Prostate gland (tissue), 2 donors: ENCODE measurements at regions not wholly inside any gene's neighbourhood (a gene's known extent, or its start where the extent isn't known, plus 50 kb on each side); places are given as distances from the start of the nearest gene placed in this dataset.

Experiments
- DNase-seq: peaks from one replicate; pipeline ENCODE4 v3.0.0-alpha.2; 2019; ENCODE audit warnings: low spot score
- H3K27ac ChIP-seq, 2 donors: fragments of 200-600 bp; sonication (generic); 2 replicates each; pipeline ENCODE4 v1.5.1; 2017 to 2019
- H3K27me3 ChIP-seq: fragments of 200-600 bp; sonication (generic); replicated peaks from 2 replicates; pipeline ENCODE4 v1.5.1; 2019; ENCODE audit not compliant: insufficient read depth
- H3K36me3 ChIP-seq, 2 donors: fragments of 200-600 bp; sonication (generic); 1 replicate in 1 of 2; 2 replicates in 1 of 2; pipeline versions ENCODE4 v1.5.1 to v1.8.1; 2017 to 2019
- H3K4me1 ChIP-seq: fragments of 200-600 bp; sonication (generic); replicated peaks from 2 replicates; pipeline ENCODE4 v1.5.1; 2019
- H3K4me3 ChIP-seq, 2 donors: fragments of 200-600 bp; sonication (generic); 2 replicates each; pipeline ENCODE4 v1.5.1; 2017 to 2019
- H3K9me3 ChIP-seq: fragments of 200-600 bp; sonication (generic); 2 replicates; pipeline ENCODE4 v1.5.1; 2017
- CTCF ChIP-seq, 4 experiments: fragments of 200-600 bp in 2 of 4; fragments of 450-650 bp in 2 of 4; sonication (generic) in 2 of 4; IDR thresholded peaks; 1 replicate in 3 of 4; 2 replicates in 1 of 4; pipeline ENCODE4 v1.5.1; 2016 to 2019; ENCODE audit warnings: antibody characterized with exemption in 4 of 4, mild to moderate bottlenecking in 2 of 4, moderate library complexity in 2 of 4
- POLR2A ChIP-seq: fragments of 450-650 bp; IDR thresholded peaks from one replicate; pipeline ENCODE4 v1.6.1; 2016; ENCODE audit warnings: antibody characterized with exemption, mild to moderate bottlenecking
- POLR2AphosphoS5 ChIP-seq: sonication (generic); formaldehyde crosslinking; IDR thresholded peaks from one replicate; pipeline ENCODE4 v1.6.1; 2017; ENCODE audit warnings: antibody characterized with exemption
- WGBS: methylation state at CpG from one replicate; pipeline ENCODE4 v1.1.5; 2018; 5-methylcytosine and 5-hydroxymethylcytosine counted together
- intact Hi-C: fragments of 100-400 bp; cut with DNase I; formaldehyde crosslinking; loops from one replicate; pipeline ENCODE4 v1.14.2; 2022

DNA sequence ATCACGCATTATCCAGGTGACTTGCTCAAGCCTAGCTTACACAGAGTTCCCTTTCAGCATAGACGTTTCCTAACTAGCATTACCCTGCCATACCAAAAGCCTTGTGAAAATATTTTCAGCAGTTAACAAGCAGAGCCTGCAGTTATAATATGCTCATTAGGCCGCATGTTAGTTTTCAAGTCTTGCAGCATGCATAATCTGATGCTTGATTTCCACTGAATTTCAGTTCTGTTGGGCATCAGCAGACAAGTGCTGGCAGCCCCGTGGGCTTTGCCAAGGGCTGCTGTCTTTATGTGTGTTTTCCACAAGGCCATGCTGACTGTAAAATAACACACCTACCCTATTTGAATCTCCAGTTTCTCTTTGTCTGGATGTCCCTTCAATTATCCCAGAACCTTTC, 491.0 kb upstream of the WWC1 start:
- intact Hi-C loops, result no loop called here
- H3K4me3 ChIP-seq, result no peak overlapping the region
- no peak for DNase-seq
- no peaks in the 10 kb centered on the region for H3K27me3 ChIP-seq
- TF ChIP-seq CTCF (IDR thresholded peaks at IDR 0.05) (no peak), POLR2A (no peak), POLR2AphosphoS5 (no peak)
- H3K9me3 ChIP-seq, result no peaks in the 10 kb centered on the region
- 51% methylated on average over 4 of the region's 4 CpGs for WGBS
- H3K36me3 ChIP-seq, result no peaks in the 10 kb centered on the region
- no peaks in the 10 kb centered on the region for H3K4me1 ChIP-seq
- H3K27ac ChIP-seq, result no peak overlapping the region

DNA sequence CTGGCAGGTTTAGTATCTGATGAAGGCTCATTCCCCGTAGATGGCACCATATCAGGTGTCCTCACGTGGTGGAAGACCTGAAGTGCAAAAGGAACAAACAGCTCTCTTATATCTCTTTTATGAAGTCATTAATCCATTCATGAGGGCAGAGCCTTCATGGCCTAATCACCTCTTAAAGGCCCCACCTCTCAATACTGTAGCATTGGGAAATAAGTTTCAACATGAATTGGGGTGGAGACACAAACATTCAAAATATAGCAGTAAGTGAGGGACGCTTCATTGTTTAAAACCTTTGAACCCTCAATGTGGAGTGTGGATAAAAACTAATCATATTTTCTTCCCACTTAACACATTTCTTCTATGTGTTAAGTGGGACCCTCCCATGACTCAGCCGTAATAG, 489.4 kb upstream of the WWC1 start:
- Histone ChIP-seq H3K4me3 (no peak overlapping the region), H3K9me3 (no peaks in the 10 kb centered on the region), H3K4me1 (no peaks in the 10 kb centered on the region), H3K36me3 (no peaks in the 10 kb centered on the region), H3K27ac (no peak overlapping the region), H3K27me3 (no peaks in the 10 kb centered on the region)
- DNase-seq, result no peak
- intact Hi-C loops, result no loop called here
- 86% methylated on average over 4 of the region's 4 CpGs for WGBS
- TF ChIP-seq POLR2AphosphoS5, result no peak
- no peak for TF ChIP-seq CTCF (IDR thresholded peaks at IDR 0.05)
- no peak for TF ChIP-seq POLR2A

GRCh38 chr5:167802755-167803431, 488.6 kb upstream of the WWC1 start:
- H3K27ac ChIP-seq, result no peak overlapping the region
- H3K36me3 ChIP-seq, result no peaks in the 10 kb centered on the region
- DNase-seq, result no peak
- TF ChIP-seq CTCF (IDR thresholded peaks at IDR 0.05), result no peak
- no peak for TF ChIP-seq POLR2A
- no peak for TF ChIP-seq POLR2AphosphoS5
- no peaks in the 10 kb centered on the region for H3K9me3 ChIP-seq
- H3K4me3 ChIP-seq, result no peak overlapping the region
- intact Hi-C loops, result no loop called here
- no peaks in the 10 kb centered on the region for H3K27me3 ChIP-seq
- no peaks in the 10 kb centered on the region for H3K4me1 ChIP-seq
- 60% methylated on average over 2 of the region's 2 CpGs for WGBS

DNA sequence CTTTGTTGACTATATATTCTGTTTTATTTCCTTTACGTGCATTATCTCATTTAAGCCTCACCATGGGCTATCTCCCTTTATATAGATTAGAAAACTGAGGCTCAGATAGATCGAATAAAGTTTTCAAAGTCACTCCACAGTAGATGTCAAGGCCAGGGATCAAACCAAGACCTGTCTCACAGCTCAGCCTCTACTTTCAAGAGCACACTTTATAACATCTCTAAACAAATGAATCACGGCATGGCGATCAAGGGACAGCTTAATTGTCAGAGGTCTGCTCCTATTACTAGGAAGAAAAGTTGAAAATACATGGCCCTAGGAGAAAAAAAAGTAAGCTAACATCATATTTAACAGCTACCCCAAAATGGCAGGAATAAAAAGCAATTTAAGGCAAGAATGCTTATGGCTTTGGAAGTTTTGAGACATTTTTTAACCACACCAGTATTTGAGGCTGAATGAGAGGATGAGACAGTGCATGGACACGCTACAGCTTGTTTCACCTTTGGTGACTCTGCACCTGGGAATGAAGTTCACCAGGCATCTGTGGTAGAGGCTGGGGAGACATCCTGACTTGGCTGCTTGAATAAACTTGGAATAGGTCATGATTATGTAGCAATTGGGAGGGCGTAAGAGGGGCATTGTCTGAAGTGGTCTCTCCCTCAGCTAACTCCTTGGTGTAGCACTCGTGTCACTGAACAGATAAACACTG, 486.8 kb upstream of the WWC1 start:
- H3K27me3 ChIP-seq, result no peaks in the 10 kb centered on the region
- H3K9me3 ChIP-seq, result no peaks in the 10 kb centered on the region
- no peak overlapping the region for H3K4me3 ChIP-seq
- no peaks in the 10 kb centered on the region for H3K4me1 ChIP-seq
- intact Hi-C loops, result no loop called here
- no peak for TF ChIP-seq POLR2AphosphoS5
- no peak for TF ChIP-seq POLR2A
- TF ChIP-seq CTCF (IDR thresholded peaks at IDR 0.05), result no peak
- no peak overlapping the region for H3K27ac ChIP-seq
- H3K36me3 ChIP-seq, result no peaks in the 10 kb centered on the region
- no peak for DNase-seq
- WGBS, result 75% methylated on average over 7 of the region's 7 CpGs

DNA sequence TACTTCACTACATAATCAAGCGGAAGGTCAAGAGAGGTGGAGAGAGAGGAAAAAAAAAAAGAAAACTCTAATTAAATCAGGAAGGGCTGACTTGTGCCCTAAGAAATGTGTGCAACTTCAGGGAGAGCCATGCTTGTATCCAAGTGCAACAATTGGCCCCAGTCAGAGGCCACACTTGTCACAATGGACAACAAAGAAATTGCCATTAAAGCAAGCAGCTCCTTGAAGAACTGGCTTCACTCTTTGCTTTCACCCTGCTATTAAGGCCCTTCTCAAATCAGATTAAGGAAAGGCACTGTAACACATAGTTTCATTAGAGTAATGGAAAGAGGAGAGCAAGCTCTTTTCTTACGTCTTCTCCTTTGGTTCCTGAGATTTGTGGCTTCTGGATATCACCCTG, 480.9 kb upstream of the WWC1 start:
- 93% methylated on average over 2 of the region's 2 CpGs for WGBS

More for the DNA sequence above, 480.9 kb upstream of the WWC1 start:
- H3K27me3 ChIP-seq, result no peaks in the 10 kb centered on the region
- H3K36me3 ChIP-seq, result no peaks in the 10 kb centered on the region
- no peak for DNase-seq
- H3K4me3 ChIP-seq, result no peak overlapping the region
- H3K4me1 ChIP-seq, result no peaks in the 10 kb centered on the region
- no peaks in the 10 kb centered on the region for H3K9me3 ChIP-seq
- intact Hi-C loops, result no loop called here
- TF ChIP-seq CTCF (IDR thresholded peaks at IDR 0.05), result no peak
- no peak for TF ChIP-seq POLR2AphosphoS5
- TF ChIP-seq POLR2A, result no peak
- H3K27ac ChIP-seq, result no peak overlapping the region
